GM13977 (cell line): ENCODE measurements at regions not wholly inside any gene's neighbourhood (a gene's known extent, or its start where the extent isn't known, plus 50 kb on each side); places are given as distances from the start of the nearest gene placed in this dataset.

Experiments
- DNase-seq: peaks from one replicate; pipeline ENCODE4 v3.0.0; 2012; ENCODE audit warnings: low spot score
- in situ Hi-C: fragments of 300-500 bp; cut with MboI; formaldehyde crosslinking; loops from one replicate; pipeline ENCODE4 v1.12.0; 2022; ENCODE audit warnings: low sequenced_read_pairs, low pct_unique_long_range_greater_than_20kb, mixed read lengths, inconsistent platforms; ENCODE audit not compliant: unreplicated experiment
- TF ChIP-seq, protein P1 (sequence below): IDR thresholded peaks from 2 replicates; pipeline ENCODE4 v1.5.1; 2012; ENCODE audit warnings: mild to moderate bottlenecking, control low read depth; ENCODE audit not compliant: insufficient read depth; ENCODE audit errors: extremely low read depth, missing control alignments

- in situ Hi-C loops = no loop called here
- DNase-seq = no peak
- TF ChIP-seq, protein P1, sequence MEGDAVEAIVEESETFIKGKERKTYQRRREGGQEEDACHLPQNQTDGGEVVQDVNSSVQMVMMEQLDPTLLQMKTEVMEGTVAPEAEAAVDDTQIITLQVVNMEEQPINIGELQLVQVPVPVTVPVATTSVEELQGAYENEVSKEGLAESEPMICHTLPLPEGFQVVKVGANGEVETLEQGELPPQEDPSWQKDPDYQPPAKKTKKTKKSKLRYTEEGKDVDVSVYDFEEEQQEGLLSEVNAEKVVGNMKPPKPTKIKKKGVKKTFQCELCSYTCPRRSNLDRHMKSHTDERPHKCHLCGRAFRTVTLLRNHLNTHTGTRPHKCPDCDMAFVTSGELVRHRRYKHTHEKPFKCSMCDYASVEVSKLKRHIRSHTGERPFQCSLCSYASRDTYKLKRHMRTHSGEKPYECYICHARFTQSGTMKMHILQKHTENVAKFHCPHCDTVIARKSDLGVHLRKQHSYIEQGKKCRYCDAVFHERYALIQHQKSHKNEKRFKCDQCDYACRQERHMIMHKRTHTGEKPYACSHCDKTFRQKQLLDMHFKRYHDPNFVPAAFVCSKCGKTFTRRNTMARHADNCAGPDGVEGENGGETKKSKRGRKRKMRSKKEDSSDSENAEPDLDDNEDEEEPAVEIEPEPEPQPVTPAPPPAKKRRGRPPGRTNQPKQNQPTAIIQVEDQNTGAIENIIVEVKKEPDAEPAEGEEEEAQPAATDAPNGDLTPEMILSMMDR = no peak
Observed at GRCh38 chr7:67842571-67842970, 845.9 kb downstream of the TYW1 start.

DNA sequence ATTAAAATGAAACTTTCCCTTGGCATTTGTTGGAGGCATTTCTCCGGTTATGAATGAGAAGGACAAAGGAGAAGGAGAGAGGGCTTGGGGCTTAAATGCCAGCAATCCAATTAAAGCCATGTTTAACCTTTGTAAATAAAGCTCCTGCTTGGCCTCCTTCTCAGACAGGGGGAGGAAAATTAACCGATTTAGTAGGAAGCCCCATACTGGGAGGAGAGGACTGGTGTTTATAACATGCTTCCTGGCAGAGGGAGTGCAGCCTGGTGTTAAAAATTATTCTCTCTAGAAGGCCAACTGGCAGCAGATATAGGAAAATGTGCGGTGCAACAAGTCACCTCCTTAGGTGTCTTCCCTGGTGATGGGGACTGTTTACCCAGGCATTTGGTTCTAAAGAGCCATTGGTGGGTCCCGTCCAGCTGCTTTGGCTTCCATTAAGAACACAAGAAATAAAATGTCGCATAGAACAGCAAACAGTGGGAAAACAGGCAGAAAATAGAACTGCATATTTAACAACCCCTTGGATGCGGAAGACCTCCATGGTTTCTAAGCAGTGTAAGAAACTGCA lies 846.5 kb downstream of the TYW1 start:
- TF ChIP-seq, protein P1 = no peak
- no peak for DNase-seq
- in situ Hi-C loops = no loop called here

DNA sequence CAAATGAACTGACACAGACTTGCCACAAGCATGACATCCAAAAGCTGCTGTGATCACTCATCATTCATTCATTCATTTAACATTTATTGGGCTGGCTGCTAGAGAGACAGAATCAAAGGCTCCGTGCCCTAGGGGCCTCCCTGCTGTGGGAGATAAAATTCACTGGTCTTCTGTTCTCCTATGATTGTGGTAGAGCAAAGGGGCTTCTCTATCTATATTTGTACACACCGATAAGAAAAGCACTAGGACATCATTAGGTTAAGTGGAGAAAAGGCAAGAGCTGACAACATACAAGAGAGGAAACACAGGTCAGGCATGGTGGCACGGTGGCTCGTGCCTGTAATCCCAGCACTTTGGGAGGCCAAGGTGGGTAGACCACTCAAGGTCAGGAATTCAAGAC lies 847.0 kb downstream of the TYW1 start:
- DNase-seq = no peak
- in situ Hi-C loops = no loop called here
- TF ChIP-seq, protein P1 = no peak

DNA sequence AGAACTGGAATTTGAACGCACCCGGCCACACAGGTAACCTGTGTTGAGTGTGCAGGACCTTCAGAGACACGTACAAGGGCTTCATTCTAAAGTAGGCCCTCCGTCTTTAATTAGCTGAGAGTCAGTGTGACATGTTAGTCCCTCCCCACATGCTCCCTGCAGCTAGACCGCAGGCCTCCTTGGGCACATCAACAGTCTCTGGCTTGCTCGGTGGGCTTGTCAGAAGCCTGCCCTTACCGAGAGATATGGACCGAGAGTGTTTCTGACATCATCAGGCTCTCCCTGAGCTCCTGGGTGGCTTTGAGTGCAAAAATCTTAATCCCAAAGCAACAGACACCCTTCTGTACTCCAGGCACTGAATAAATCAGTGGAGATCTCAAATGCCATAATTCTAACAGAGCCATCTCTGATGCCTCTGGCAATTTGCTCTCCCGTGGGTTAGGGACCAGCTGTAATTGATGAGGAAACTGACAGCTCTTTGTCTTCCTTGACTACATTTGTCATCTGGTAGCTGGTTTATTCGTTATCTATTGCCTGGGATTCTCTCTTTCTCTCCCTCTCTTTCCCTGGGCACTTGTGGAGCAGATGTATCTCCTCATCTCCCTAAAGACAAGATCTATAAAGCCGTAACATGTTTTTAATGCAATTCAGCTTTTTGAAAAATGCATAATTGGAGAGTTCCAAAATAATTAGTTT lies 850.6 kb downstream of the TYW1 start:
- in situ Hi-C loops = no loop called here
- TF ChIP-seq, protein P1 = no peak
- DNase-seq = no peak

GRCh38 chr7:67854221-67855178 lies 857.9 kb downstream of the TYW1 start:
- DNase-seq = no peak
- TF ChIP-seq, protein P1 = no peak
- in situ Hi-C loops = no loop called here

DNA sequence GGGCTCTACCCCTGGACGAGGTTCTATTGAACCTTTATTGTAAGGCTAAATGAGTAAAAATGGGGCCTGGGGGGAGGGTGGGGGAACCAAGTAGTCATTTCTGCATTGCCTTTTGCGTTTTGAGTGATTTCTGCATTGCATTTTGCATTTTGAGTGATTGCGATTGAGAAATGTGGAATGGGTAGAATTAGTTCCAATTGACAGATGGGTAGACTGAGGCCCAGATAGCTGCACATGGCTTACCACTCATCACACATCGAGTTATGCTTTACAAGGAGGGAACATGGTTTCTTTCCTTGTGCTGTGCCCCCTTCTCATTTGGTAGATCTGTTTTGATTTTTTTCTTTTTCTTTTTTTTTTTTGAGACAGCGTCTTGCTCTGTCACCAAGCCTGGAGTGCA lies 858.7 kb downstream of the TYW1 start:
- TF ChIP-seq, protein P1 = no peak
- in situ Hi-C loops = no loop called here
- DNase-seq = no peak
